Fibroblast of lung (primary cell): ENCODE measurements at regions not wholly inside any gene's neighbourhood (a gene's known extent, or its start where the extent isn't known, plus 50 kb on each side); places are given as distances from the start of the nearest gene placed in this dataset.

Experiments used
- CTCF ChIP-seq, 2 donors: IDR thresholded peaks in 1 of 2; conservative IDR thresholded peaks in 1 of 2; 1 replicate in 1 of 2; 2 replicates in 1 of 2; pipeline ENCODE4 v1.5.1; 2011 to 2012; ENCODE audit warnings: low read length in 2 of 2, control low read depth in 1 of 2, inconsistent platforms in 1 of 2, low read depth in 1 of 2, mild to moderate bottlenecking in 1 of 2
- EZH2 ChIP-seq: IDR thresholded peaks from 2 replicates; pipeline ENCODE4 v1.5.1; 2012; ENCODE audit warnings: low read length, control low read depth, mild to moderate bottlenecking; ENCODE audit errors: missing control alignments

GRCh38 chr14:46323404-46323762 is 328.2 kb downstream of the RPL10L start:
- TF ChIP-seq CTCF (conservative IDR thresholded peaks at IDR 0.05 in 1 of 2, IDR thresholded peaks at IDR 0.05 in 1 of 2; ENCODE audit: low read depth in 1 of 2, low read length in 2 of 2) (no peak), EZH2 (no peak)
